ENCODE measurements at regions not wholly inside any gene's neighbourhood (a gene's known extent, or its start where the extent isn't known, plus 50 kb on each side); places are given as distances from the start of the nearest gene placed in this dataset.

GRCh38 chrX:51954592-51954991 lies 61.2 kb downstream of the MAGED1 start:
- FAIRE-seq (no peak), DNase-seq (ENCODE audit: low read depth, low spot score) (no peak)
- H4K20me1 ChIP-seq (ENCODE audit: control insufficient read depth, extremely low read depth, insufficient read depth, low read length) = no peaks in the 10 kb centered on the region
- H3K27ac ChIP-seq (ENCODE audit: control insufficient read depth, insufficient read depth, low read length) = no peak overlapping the region
- no peak overlapping the region for H3K4me3 ChIP-seq (ENCODE audit: control insufficient read depth in 2 of 3, extremely low read depth in 1 of 3, insufficient read depth in 2 of 3, low read depth in 1 of 3, low read length in 3 of 3)
- TF ChIP-seq CTCF (optimal IDR thresholded peaks at IDR 0.05 in 1 of 3, IDR thresholded peaks at IDR 0.05 in 1 of 3, conservative IDR thresholded peaks at IDR 0.05 in 1 of 3; ENCODE audit: extremely low read depth in 1 of 3, insufficient read depth in 2 of 3, low read length in 3 of 3) (no peak), EZH2 (IDR thresholded peaks at IDR 0.05; ENCODE audit: low read length) (no peak)
- H3K9me3 ChIP-seq (ENCODE audit: control insufficient read depth, low read depth, low read length) = no peaks in the 10 kb centered on the region
- no peaks in the 10 kb centered on the region for H3K79me2 ChIP-seq (ENCODE audit: control insufficient read depth, insufficient read depth, low read length)
- no peaks in the 10 kb centered on the region for H3K27me3 ChIP-seq (ENCODE audit: control insufficient read depth, extremely low read depth, insufficient read depth, low read length)
- no peaks in the 10 kb centered on the region for H3K4me1 ChIP-seq (ENCODE audit: control insufficient read depth, extremely low read depth, insufficient read depth, low read length)
- no peaks in the 10 kb centered on the region for H3K36me3 ChIP-seq (ENCODE audit: control insufficient read depth in 2 of 2, extremely low read depth in 1 of 2, insufficient read depth in 2 of 2, low read length in 2 of 2)
- H3K9me1 ChIP-seq (ENCODE audit: control insufficient read depth, extremely low read depth, insufficient read depth, low read length) = no peaks in the 10 kb centered on the region
- H3K9ac ChIP-seq (ENCODE audit: control insufficient read depth, extremely low read depth, insufficient read depth, low read length) = no peak overlapping the region
- no peak overlapping the region for H2AFZ ChIP-seq (ENCODE audit: control insufficient read depth, low read length)
- H3K4me2 ChIP-seq (ENCODE audit: control insufficient read depth, extremely low read depth, insufficient read depth, low read depth, low read length) = no peak overlapping the region
- dilution Hi-C loops (cut with MboI; ENCODE audit: extremely low pct_ligation_motif_present, low sequenced_read_pairs) = no loop called here

DNA sequence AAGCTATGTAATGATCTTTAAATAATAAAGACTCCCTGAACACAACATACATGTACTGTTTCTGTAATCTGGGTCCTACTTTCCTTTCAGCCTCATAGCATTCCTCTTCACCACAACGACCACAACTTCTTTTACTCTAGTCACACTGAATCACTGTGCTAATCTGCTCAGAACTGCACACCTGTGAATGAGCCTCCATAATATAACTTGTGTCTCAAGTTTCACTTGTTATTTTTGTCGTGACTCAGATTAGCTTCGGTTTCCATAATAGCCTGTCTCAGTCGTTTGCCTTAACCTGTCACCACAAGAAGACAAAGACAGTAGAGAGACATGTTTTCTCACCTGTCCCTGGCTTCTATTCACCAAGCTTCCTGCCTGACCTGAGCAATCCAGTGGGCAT lies 61.8 kb downstream of the MAGED1 start:
- Histone ChIP-seq H3K36me3 (ENCODE audit: control insufficient read depth in 2 of 2, extremely low read depth in 1 of 2, insufficient read depth in 2 of 2, low read length in 2 of 2) (no peaks in the 10 kb centered on the region), H3K27ac (ENCODE audit: control insufficient read depth, insufficient read depth, low read length) (no peak overlapping the region), H3K4me2 (ENCODE audit: control insufficient read depth, extremely low read depth, insufficient read depth, low read depth, low read length) (no peak overlapping the region), H3K79me2 (ENCODE audit: control insufficient read depth, insufficient read depth, low read length) (no peaks in the 10 kb centered on the region), H3K27me3 (ENCODE audit: control insufficient read depth, extremely low read depth, insufficient read depth, low read length) (no peaks in the 10 kb centered on the region), H3K9me3 (ENCODE audit: control insufficient read depth, low read depth, low read length) (no peaks in the 10 kb centered on the region), H2AFZ (ENCODE audit: control insufficient read depth, low read length) (no peak overlapping the region), H3K9me1 (ENCODE audit: control insufficient read depth, extremely low read depth, insufficient read depth, low read length) (no peaks in the 10 kb centered on the region), H3K9ac (ENCODE audit: control insufficient read depth, extremely low read depth, insufficient read depth, low read length) (no peak overlapping the region), H3K4me3 (ENCODE audit: control insufficient read depth in 2 of 3, extremely low read depth in 1 of 3, insufficient read depth in 2 of 3, low read depth in 1 of 3, low read length in 3 of 3) (no peak overlapping the region), H4K20me1 (ENCODE audit: control insufficient read depth, extremely low read depth, insufficient read depth, low read length) (no peaks in the 10 kb centered on the region), H3K4me1 (ENCODE audit: control insufficient read depth, extremely low read depth, insufficient read depth, low read length) (no peaks in the 10 kb centered on the region)
- DNase-seq (ENCODE audit: low read depth, low spot score) = peak; percentile 7
- dilution Hi-C loops (cut with MboI; ENCODE audit: extremely low pct_ligation_motif_present, low sequenced_read_pairs) = no loop called here
- FAIRE-seq = peak; percentile 9
- TF ChIP-seq CTCF (optimal IDR thresholded peaks at IDR 0.05 in 1 of 3, IDR thresholded peaks at IDR 0.05 in 1 of 3, conservative IDR thresholded peaks at IDR 0.05 in 1 of 3; ENCODE audit: extremely low read depth in 1 of 3, insufficient read depth in 2 of 3, low read length in 3 of 3) (no peak), EZH2 (IDR thresholded peaks at IDR 0.05; ENCODE audit: low read length) (no peak)
